SIG-M5 treated with dmso at 0.1 percent for 504 hours (cell line): ENCODE measurements at regions not wholly inside any gene's neighbourhood (a gene's known extent, or its start where the extent isn't known, plus 50 kb on each side); places are given as distances from the start of the nearest gene placed in this dataset.
"Not testable (repeated sequence)": the region's sequence is repeated elsewhere in the genome, so short reads cannot be mapped to it uniquely, and the experiment has no call there.

Source experiments
- DNase-seq: peaks from one replicate; lab custom pipeline; 2025; ENCODE audit not compliant: unreplicated experiment; lab: John Stamatoyannopoulos, UW

DNA sequence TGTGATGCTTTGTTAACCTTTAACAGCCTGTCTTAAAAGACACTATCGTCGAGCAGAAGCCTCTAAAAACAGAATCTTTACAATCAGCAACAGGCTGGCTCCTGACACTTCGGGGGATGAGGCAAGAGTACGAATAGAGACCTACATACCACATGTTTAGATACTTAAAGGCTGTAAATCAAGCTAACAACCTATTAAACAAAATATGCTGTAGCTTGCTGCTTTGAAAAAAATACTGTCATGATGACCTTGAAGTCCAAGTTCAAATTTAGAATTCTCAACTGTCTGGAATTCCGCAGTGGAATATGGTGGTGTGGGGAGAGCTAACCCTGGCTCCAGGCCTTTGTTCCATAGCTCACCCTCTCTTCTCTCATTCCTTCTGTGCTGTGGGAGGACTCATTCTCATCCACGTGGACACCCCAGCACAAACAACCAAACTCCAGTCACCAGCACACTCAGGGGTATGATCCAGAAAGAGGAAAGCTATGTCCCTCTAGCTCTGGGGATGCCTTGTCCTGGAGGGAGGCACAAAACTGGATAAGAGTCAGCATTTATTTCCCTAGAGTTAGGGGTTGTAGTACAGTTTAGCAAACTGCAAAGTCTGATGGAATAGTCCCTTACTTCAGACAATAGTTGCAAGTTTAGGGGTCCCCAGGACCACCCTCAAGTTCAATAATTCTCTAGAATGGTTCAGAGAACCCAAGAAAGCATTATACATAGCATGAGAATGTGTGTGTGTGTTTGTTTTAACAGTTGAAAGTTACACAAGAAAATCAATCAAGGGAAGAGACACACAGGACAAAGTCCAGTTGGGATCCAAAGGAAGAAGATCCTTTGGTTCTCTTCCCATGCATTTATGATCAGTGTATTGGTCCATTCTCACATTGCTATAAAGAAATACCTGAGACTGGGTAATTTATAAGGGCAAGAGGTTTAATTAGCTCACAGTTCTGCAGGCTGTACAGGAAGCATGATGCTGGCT, 196.1 kb upstream of the SVIL start:
- DNase-seq, result no peak

GRCh38 chr10:29829776-29830175, 195.0 kb upstream of the SVIL start:
- DNase-seq, result no peak

- DNase-seq, result no peak
These were observed 194.2 kb upstream of the SVIL start for GRCh38 chr10:29828956-29829355.

DNA sequence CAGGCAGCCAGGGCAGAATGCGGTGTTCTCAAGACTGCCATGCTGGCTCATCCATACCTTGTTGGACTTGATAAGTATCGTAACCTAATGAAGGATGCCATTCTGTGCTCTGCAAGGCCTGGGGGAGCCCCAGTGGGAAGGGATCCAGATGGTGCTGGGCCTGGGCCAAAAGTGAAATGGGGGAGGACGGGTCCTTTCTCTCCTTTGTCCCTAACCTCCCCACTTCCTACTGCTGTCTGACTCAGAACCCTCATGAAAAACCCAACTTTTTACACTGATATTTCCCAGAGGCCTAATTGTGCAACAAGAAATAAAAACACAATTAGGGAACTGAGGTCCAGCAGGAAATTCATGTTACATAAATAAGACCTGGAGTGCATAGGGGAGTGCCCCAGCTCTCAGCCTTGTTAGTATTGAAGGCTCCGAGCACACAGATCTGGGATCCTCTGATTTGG, 193.7 kb upstream of the SVIL start:
- DNase-seq, result no peak

GRCh38 chr10:29827512-29827911, 192.7 kb upstream of the SVIL start:
- DNase-seq, result no peak

DNA sequence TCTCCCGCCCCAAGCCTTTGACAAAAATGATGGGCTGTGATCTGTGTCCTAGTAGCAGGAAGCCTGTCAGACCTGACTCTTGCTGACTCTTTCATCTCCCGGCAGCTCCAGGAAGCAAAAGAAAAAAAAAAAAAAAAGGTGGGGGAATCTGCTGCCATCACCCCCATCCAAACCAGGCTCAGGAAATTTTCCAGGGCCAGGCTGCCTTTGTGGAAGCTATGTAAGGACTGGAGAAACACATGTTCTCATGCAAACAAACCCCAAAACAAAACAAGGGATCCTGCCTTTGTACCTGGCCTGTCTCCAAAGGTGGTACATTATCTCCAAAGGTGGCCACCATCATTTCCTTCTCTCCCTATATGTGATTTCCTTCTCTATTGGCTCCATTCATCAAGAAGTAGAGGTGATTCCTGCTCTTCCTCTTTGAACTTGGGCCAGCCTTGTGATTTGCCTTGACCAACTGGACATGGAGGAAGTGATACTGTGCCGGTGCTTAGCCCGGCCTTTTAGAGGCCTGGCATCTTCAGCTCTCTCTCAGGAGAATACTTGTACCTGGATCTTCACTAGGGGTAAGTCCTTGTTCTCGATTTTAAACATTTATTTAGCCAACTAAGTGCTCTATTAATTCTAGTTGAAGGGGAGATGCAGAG, 192.2 kb upstream of the SVIL start:
- no peak for DNase-seq

DNA sequence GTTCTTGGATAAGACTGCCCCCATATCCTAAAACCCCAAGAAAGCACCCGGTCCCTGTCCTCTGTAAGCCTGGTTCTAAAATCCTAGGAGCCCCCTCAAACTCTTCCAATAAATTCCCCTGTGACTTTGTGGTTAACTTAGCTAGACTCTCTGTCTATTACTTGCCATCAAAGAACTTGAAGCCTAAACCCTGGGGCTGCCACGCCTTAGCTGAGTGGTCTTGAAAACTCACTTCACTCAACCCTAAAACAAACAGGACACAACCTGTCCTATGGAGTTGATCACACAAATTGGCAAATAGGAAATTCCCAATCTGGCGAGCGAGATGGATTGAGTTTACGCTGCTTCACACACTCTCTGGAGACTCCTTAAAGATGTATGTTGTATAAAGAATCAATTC, 191.4 kb upstream of the SVIL start:
- no peak for DNase-seq

DNA sequence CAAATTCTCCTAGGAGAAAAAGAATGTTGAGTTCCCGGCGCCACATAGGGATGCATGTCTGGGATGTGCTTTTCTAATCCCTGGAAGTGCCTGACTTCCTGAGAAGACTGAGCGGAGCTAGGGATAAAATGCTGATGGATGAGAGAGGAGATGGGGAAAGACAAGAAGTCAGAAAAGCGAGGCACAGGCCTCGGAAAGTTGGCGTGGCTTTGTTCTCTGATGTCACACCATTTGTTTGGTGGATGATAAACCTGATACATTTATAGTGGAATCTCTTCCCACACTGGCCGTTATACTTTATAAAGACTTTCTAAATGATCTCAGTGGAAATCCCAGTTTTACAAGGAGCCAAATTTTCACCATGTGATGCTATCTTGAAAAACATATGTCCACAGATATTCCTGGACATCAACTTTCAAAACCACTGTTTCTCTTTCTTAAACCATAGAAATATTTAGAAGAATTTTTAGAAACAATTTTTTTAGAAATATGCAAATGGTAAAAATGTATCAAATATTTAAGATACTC, 188.8 kb upstream of the SVIL start:
- no peak for DNase-seq

- no peak for DNase-seq
These were observed 186.2 kb upstream of the SVIL start for GRCh38 chr10:29820890-29821461.

DNA sequence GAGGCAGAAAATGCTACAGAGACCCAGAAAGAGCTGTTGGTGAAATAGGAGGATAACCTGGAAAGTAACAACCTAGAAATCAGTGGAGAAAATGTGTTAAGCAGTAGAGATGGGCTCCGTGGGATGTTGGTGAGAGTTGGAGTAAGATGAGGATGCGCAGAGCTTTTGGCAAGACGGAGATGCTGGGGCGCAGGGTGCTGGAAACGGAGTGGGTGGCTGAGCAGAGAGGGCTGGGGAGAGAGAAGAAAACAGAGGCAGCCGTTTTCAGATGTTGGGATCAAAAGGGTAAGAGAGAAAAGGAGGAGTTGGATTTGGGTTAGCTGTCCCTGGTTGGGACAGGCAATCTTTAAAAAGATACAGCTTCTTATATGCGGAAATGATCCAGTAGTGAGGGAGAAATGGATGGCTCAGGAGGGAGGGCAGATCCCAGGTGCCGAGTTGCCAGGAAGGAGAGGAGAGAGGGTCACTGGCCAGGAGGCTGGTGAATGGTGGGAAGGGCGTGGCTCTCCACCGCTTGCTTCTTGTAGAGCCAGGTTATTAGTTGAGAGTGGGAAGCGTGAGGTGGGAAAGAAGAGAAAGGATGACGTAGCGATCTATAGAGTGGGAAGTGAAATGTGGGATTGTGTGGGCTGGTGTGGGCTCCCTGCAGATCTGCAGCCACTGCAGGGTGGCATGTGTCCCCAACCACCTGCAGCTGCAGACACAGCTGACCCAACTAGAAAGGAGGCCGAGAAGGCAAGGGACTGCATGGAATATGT, 182.2 kb upstream of the SVIL start:
- no peak for DNase-seq

DNA sequence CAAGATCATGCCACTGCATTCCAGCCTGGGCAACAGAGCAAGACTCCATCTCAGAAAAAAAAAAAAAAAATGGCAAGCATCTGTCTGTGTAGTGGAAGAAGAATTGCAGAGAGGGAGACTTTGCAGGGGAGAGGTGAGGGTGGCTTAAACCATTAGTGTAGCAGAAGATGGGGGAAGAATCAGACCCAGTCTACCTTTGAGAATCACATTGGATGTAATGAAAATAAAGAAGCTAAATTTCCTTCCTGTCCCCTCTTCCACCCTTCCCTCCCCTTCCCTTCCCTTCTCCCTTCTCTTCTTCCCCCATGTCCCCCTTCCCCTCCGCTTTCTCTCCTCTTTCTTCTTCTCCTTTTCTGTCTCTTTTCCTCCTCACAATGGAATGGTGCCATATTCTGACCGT, 180.8 kb upstream of the SVIL start:
- no peak for DNase-seq

DNA sequence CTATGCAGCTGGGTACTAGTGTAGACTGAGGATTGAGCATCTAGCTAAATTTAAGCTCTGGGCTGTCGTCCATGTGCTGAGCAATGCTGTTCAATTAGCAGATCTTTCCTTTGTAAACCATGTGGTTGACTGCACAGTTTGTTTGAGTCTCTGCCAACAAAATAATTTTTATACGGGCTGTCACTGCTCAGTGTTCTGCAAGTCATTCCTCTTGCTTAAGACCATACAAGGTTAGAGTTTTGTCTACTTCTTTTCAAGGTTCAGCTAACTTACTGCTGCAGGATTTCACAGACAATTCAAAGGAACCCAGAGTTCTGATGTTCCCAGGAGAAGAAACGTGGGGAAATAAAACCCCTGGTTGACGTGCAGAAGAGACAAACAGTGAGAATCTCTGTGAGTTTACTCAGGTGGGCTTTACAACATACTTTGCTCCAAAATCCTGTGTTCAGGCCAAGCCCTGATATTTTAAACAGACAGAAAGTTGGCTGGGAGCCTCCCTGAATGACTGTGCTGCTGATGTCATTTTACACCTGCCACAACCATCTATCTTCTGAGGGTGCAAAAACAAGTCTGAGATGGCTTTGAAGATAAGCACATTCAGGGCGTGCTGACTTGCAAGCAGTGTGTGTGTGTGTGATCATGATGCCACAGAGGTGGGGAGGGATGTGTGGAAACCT, 177.1 kb upstream of the SVIL start:
- peak; percentile 10 for DNase-seq

DNA sequence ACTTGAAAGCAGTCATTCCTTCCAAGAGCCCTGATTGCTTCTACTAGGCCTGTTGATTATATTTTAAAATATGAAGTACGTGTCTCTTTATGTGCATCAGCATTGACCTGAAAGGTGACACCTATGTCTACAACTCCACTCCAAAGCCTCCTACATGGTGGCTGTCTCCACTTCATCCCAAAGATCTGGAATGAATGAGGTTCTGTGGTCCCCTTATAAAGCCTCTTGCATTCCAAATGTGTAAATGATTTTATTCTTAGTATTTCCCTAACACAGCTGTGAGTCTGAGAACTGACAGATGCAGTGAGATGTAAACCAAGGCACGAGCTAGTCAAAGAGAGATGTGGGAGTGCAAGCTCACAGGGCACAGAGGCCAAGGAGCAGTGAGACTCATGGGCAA, 176.0 kb upstream of the SVIL start:
- DNase-seq, result no peak

DNA sequence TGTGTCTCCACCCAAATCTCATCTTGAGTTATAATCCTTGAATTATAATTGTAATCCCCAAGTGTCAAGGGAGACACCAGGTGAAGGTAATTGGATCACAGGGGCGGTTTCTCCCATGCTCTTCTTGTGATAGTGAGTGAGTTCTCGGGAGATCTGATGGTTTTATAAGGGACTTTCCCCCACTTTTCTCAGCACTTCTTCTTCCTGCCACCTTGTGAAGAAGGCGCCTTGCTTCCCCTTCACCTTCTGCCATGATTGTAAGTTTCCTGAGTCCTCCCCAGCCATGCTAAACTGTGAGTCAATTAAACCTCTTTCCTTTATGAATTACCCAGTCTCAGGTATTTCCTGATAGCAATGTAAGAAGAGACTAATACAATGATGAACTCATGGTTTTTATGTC, 175.5 kb upstream of the SVIL start:
- not testable (repeated sequence) for DNase-seq

GRCh38 chr10:29809383-29809782, 174.6 kb upstream of the SVIL start:
- DNase-seq, result no peak

DNA sequence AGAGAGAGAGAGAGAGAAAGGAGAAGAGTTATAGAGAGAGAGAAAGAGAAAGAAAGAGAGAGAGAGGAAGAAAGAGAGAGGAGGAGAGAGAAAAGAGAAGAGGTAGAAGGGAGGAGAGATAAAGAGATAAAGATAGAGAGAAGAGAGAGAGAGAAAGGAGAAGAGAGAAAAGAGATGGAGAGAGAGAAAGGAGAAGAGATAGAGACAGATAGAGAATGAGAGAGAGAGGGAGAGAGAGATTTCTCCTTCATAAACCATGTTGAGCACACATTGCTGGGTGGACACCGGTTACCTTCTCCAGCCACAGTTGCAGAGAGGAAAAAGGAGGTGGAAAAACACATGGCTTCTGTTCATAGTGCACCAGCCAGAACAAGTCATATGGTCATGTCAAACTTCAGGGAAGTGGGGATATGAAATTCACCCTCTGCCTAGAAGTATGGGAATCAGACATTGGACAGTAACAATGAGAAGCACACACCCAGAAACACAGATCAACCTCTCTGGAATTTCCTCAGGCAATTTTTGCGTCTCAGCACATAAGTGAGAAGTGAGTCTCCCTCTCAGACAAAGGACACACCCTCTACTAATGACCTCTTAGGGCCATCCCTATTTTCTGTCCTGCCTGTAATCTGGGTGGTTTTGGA, 172.5 kb upstream of the SVIL start:
- peak; percentile 0 for DNase-seq

GRCh38 chr10:29806350-29806788, 171.6 kb upstream of the SVIL start:
- no peak for DNase-seq

GRCh38 chr10:29805134-29805723, 170.5 kb upstream of the SVIL start:
- no peak for DNase-seq
